ENCODE measurements at regions not wholly inside any gene's neighbourhood (a gene's known extent, or its start where the extent isn't known, plus 50 kb on each side); places are given as distances from the start of the nearest gene placed in this dataset.

DNA sequence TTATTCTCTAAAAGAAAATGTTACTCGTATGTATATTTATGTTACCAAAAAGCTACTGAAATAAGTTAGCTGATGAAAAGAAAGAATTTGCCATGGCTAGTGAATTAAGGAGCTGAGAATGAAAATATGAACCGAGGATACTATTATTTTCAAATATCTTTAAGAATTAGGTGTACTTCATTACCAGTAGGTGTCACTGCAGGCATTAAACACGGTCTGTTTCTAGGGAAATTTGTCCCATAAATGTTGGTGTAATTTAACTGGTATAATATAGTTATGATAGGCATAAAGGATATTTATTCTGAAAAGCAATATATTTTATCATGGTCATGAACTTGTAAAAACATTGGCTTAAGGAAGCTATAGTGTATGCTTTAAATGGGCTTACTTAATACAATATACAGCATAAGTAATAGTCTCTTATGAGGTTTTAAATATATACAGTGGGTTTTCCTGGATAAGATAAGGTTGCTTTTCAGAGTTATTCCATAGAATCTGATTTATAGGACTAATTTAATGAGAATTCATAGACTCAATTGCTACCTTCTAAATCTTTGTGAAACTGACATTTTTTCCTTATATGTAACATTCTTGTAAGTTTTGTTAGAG, 72.4 kb upstream of the MPDZ start:
- TF ChIP-seq, protein P1, sequence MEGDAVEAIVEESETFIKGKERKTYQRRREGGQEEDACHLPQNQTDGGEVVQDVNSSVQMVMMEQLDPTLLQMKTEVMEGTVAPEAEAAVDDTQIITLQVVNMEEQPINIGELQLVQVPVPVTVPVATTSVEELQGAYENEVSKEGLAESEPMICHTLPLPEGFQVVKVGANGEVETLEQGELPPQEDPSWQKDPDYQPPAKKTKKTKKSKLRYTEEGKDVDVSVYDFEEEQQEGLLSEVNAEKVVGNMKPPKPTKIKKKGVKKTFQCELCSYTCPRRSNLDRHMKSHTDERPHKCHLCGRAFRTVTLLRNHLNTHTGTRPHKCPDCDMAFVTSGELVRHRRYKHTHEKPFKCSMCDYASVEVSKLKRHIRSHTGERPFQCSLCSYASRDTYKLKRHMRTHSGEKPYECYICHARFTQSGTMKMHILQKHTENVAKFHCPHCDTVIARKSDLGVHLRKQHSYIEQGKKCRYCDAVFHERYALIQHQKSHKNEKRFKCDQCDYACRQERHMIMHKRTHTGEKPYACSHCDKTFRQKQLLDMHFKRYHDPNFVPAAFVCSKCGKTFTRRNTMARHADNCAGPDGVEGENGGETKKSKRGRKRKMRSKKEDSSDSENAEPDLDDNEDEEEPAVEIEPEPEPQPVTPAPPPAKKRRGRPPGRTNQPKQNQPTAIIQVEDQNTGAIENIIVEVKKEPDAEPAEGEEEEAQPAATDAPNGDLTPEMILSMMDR (conservative IDR thresholded peaks at IDR 0.05; ENCODE audit: low read depth, low read length) = peak; percentile 75
- TF ChIP-seq EZH2 (IDR thresholded peaks at IDR 0.05; ENCODE audit: borderline replicate concordance, low read depth, low read length, poor library complexity, severe bottlenecking) = no peak

Measured in A673 (cell line).